Right atrium auricular region (tissue), 2 donors: ENCODE measurements at regions not wholly inside any gene's neighbourhood (a gene's known extent, or its start where the extent isn't known, plus 50 kb on each side); places are given as distances from the start of the nearest gene placed in this dataset.

Source experiments
- DNase-seq: peaks from one replicate; pipeline ENCODE4 v3.0.0-alpha.2; 2019; ENCODE audit warnings: low spot score
- H3K27ac ChIP-seq, 2 donors: fragments of 200-600 bp; sonication (generic); 1 replicate in 1 of 2; 2 replicates in 1 of 2; pipeline ENCODE4 v1.5.1; 2016 to 2019
- H3K27me3 ChIP-seq, 2 donors: fragments of 200-600 bp; sonication (generic); one replicate each; pipeline versions ENCODE4 v1.5.1 to v1.6.0; 2017 to 2019
- H3K36me3 ChIP-seq: fragments of 200-600 bp; sonication (generic); one replicate; pipeline ENCODE4 v1.5.1; 2016
- H3K4me1 ChIP-seq, 2 donors: fragments of 200-600 bp; sonication (generic); one replicate each; pipeline versions ENCODE4 v1.5.1 to v1.6.0; 2017 to 2019
- H3K4me3 ChIP-seq, 2 donors: fragments of 200-600 bp; sonication (generic); 1 replicate in 1 of 2; 2 replicates in 1 of 2; pipeline ENCODE4 v1.5.1; 2017 to 2019; ENCODE audit warnings: mild to moderate bottlenecking in 1 of 2, moderate library complexity in 1 of 2
- H3K9me3 ChIP-seq, 2 donors: fragments of 200-600 bp; sonication (generic); one replicate each; pipeline ENCODE4 v1.5.1; 2019
- CTCF ChIP-seq, 2 donors: fragments of 200-600 bp; sonication (generic); IDR thresholded peaks; one replicate each; pipeline ENCODE4 v1.5.1; 2019; ENCODE audit warnings: antibody characterized with exemption in 2 of 2

- Histone ChIP-seq H3K4me1 (no peaks in the 10 kb centered on the region), H3K27ac (no peak overlapping the region), H3K9me3 (peaks cover 0 to 4% of the 10 kb centered on the region in 2 donors), H3K36me3 (no peaks in the 10 kb centered on the region), H3K27me3 (no peaks in the 10 kb centered on the region), H3K4me3 (no peak overlapping the region)
- TF ChIP-seq CTCF (IDR thresholded peaks at IDR 0.05): no peak
- no peak for DNase-seq
Measured at GRCh38 chr20:39111359-39112177, 149.4 kb downstream of the DHX35 start.

- Histone ChIP-seq H3K4me3 (no peak overlapping the region), H3K27me3 (no peaks in the 10 kb centered on the region), H3K27ac (no peak overlapping the region), H3K36me3 (no peaks in the 10 kb centered on the region), H3K9me3 (no peaks in the 10 kb centered on the region), H3K4me1 (no peaks in the 10 kb centered on the region)
- TF ChIP-seq CTCF (IDR thresholded peaks at IDR 0.05): no peak
- DNase-seq: no peak
Measured at GRCh38 chr20:39110819-39111136, 148.6 kb downstream of the DHX35 start.

GRCh38 chr20:39109933-39110818 is 148.0 kb downstream of the DHX35 start:
- no peak for DNase-seq

GRCh38 chr20:39108746-39109145 is 146.6 kb downstream of the DHX35 start:
- no peak for TF ChIP-seq CTCF (IDR thresholded peaks at IDR 0.05)
- no peak for DNase-seq
- Histone ChIP-seq H3K27ac (no peak overlapping the region), H3K9me3 (peaks cover 0 to 2% of the 10 kb centered on the region in 2 donors), H3K36me3 (no peaks in the 10 kb centered on the region), H3K4me1 (no peaks in the 10 kb centered on the region), H3K27me3 (no peaks in the 10 kb centered on the region), H3K4me3 (no peak overlapping the region)

More at GRCh38 chr20:39109933-39110818, 148.0 kb downstream of the DHX35 start:
- Histone ChIP-seq H3K4me1 (no peaks in the 10 kb centered on the region), H3K9me3 (no peaks in the 10 kb centered on the region), H3K4me3 (no peak overlapping the region), H3K27ac (no peak overlapping the region), H3K36me3 (no peaks in the 10 kb centered on the region), H3K27me3 (no peaks in the 10 kb centered on the region)
- no peak for TF ChIP-seq CTCF (IDR thresholded peaks at IDR 0.05)

GRCh38 chr20:39107741-39108140 is 145.6 kb downstream of the DHX35 start:
- Histone ChIP-seq H3K9me3 (peaks cover 0 to 5% of the 10 kb centered on the region in 2 donors), H3K27me3 (no peaks in the 10 kb centered on the region), H3K4me3 (no peak overlapping the region), H3K27ac (no peak overlapping the region), H3K4me1 (no peaks in the 10 kb centered on the region), H3K36me3 (no peaks in the 10 kb centered on the region)
- no peak for DNase-seq
- TF ChIP-seq CTCF (IDR thresholded peaks at IDR 0.05): no peak
